ENCODE measurements at regions not wholly inside any gene's neighbourhood (a gene's known extent, or its start where the extent isn't known, plus 50 kb on each side); places are given as distances from the start of the nearest gene placed in this dataset.

GRCh38 chr1:65068202-65069010 is 79.6 kb upstream of the AK4 start:
- no peaks in the 10 kb centered on the region for H3K79me2 ChIP-seq (ENCODE audit: insufficient read depth, low read length)
- no peaks in the 10 kb centered on the region for H3K36me3 ChIP-seq (ENCODE audit: insufficient read depth, low read length)
- peak overlapping the region; percentile 88 for H3K4me2 ChIP-seq (ENCODE audit: low read length)
- no peaks in the 10 kb centered on the region; the same call in 1 of the 2 replicates for H3F3A ChIP-seq (ENCODE audit: insufficient read depth, low read length)
- H3K27ac ChIP-seq (ENCODE audit: low read depth, low read length, poor library complexity, severe bottlenecking): peak overlapping the region; percentile 61
- no peaks in the 10 kb centered on the region for H3K9me2 ChIP-seq (ENCODE audit: low read depth, low read length)
- peak overlapping the region; percentile 77 for H3K9ac ChIP-seq (ENCODE audit: low read length)
- H2AFZ ChIP-seq (ENCODE audit: low read length): peak overlapping the region; percentile 31; the same call in 1 of the 2 replicates
- H3K4me3 ChIP-seq (ENCODE audit: low read depth, low read length, poor library complexity, severe bottlenecking): peak overlapping the region; percentile 80
- H3K27me3 ChIP-seq (ENCODE audit: insufficient read depth, low read length): no peaks in the 10 kb centered on the region
- no peak for TF ChIP-seq EZH2 (IDR thresholded peaks at IDR 0.05; ENCODE audit: borderline replicate concordance, low read length)
- TF ChIP-seq CTCF (IDR thresholded peaks at IDR 0.05; ENCODE audit: low read length): no peak
- H3K4me1 ChIP-seq (ENCODE audit: insufficient read depth, low read length, severe bottlenecking): peaks cover 25% of the 10 kb centered on the region
- no peaks in the 10 kb centered on the region for H4K20me1 ChIP-seq (ENCODE audit: insufficient read depth, low read length)
- no peaks in the 10 kb centered on the region for H3K9me3 ChIP-seq (ENCODE audit: low read length)

GRCh38 chr1:65069011-65069565 is 78.9 kb upstream of the AK4 start:
- no peaks in the 10 kb centered on the region for H3K79me2 ChIP-seq (ENCODE audit: insufficient read depth, low read length)
- H3K4me3 ChIP-seq (ENCODE audit: low read depth, low read length, poor library complexity, severe bottlenecking): peak overlapping the region; percentile 80
- peaks cover 25% of the 10 kb centered on the region for H3K4me1 ChIP-seq (ENCODE audit: insufficient read depth, low read length, severe bottlenecking)
- peak overlapping the region; percentile 61 for H3K27ac ChIP-seq (ENCODE audit: low read depth, low read length, poor library complexity, severe bottlenecking)
- no peaks in the 10 kb centered on the region for H3K36me3 ChIP-seq (ENCODE audit: insufficient read depth, low read length)
- no peaks in the 10 kb centered on the region for H4K20me1 ChIP-seq (ENCODE audit: insufficient read depth, low read length)
- H3K27me3 ChIP-seq (ENCODE audit: insufficient read depth, low read length): no peaks in the 10 kb centered on the region
- H3K9ac ChIP-seq (ENCODE audit: low read length): peak overlapping the region; percentile 77
- no peaks in the 10 kb centered on the region for H3K9me2 ChIP-seq (ENCODE audit: low read depth, low read length)
- no peaks in the 10 kb centered on the region; the same call in 1 of the 2 replicates for H3F3A ChIP-seq (ENCODE audit: insufficient read depth, low read length)
- H2AFZ ChIP-seq (ENCODE audit: low read length): peak overlapping the region; percentile 31
- TF ChIP-seq EZH2 (IDR thresholded peaks at IDR 0.05; ENCODE audit: borderline replicate concordance, low read length) (no peak), CTCF (IDR thresholded peaks at IDR 0.05; ENCODE audit: low read length) (no peak)
- H3K4me2 ChIP-seq (ENCODE audit: low read length): peak overlapping the region; percentile 88
- H3K9me3 ChIP-seq (ENCODE audit: low read length): no peaks in the 10 kb centered on the region

- Histone ChIP-seq H3K27ac (ENCODE audit: low read depth, low read length, poor library complexity, severe bottlenecking) (no peak overlapping the region), H3K36me3 (ENCODE audit: insufficient read depth, low read length) (no peaks in the 10 kb centered on the region), H3K79me2 (ENCODE audit: insufficient read depth, low read length) (no peaks in the 10 kb centered on the region), H3K4me2 (ENCODE audit: low read length) (no peak overlapping the region), H3K9ac (ENCODE audit: low read length) (no peak overlapping the region), H3K27me3 (ENCODE audit: insufficient read depth, low read length) (no peaks in the 10 kb centered on the region), H3K4me3 (ENCODE audit: low read depth, low read length, poor library complexity, severe bottlenecking) (no peak overlapping the region), H3F3A (ENCODE audit: insufficient read depth, low read length) (no peaks in the 10 kb centered on the region; the same call in 1 of the 2 replicates), H3K9me3 (ENCODE audit: low read length) (no peaks in the 10 kb centered on the region), H3K4me1 (ENCODE audit: insufficient read depth, low read length, severe bottlenecking) (peaks cover 17% of the 10 kb centered on the region), H3K9me2 (ENCODE audit: low read depth, low read length) (no peaks in the 10 kb centered on the region), H4K20me1 (ENCODE audit: insufficient read depth, low read length) (no peaks in the 10 kb centered on the region), H2AFZ (ENCODE audit: low read length) (no peak overlapping the region)
- no peak for TF ChIP-seq CTCF (IDR thresholded peaks at IDR 0.05; ENCODE audit: low read length)
Observed at GRCh38 chr1:65072845-65073244, 75.2 kb upstream of the AK4 start.

Measured in OCI-LY1 (cell line).